SIG-M5 treated with dmso at 0.1 percent for 504 hours (cell line): ENCODE measurements at regions not wholly inside any gene's neighbourhood (a gene's known extent, or its start where the extent isn't known, plus 50 kb on each side); places are given as distances from the start of the nearest gene placed in this dataset.
"Not testable (repeated sequence)": the region's sequence is repeated elsewhere in the genome, so short reads cannot be mapped to it uniquely, and the experiment has no call there.

ENCODE experiments used
- DNase-seq: peaks from one replicate; lab custom pipeline; 2025; ENCODE audit not compliant: unreplicated experiment; lab: John Stamatoyannopoulos, UW

GRCh38 chr7:87007038-87007437, 52.4 kb downstream of the ELAPOR2 start:
- no peak for DNase-seq

DNA sequence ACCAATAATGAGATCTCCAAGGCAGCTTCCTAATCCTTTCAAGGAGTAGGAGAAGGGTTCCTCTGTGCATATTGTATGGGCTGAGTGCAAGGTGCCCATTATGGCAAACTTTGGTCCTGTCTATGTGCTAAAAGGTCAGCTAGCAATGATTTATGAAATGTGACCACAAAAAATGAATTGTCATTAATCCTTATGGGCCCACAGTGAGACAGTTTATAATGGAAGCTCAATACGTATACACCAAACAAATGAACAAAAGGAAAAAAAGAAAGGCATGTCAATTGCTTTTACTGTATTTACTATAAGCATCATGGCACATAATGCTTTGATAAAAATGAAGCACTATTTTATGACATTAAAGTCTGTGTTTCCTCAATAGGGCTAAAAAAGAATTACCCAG, 54.5 kb downstream of the ELAPOR2 start:
- DNase-seq = no peak

DNA sequence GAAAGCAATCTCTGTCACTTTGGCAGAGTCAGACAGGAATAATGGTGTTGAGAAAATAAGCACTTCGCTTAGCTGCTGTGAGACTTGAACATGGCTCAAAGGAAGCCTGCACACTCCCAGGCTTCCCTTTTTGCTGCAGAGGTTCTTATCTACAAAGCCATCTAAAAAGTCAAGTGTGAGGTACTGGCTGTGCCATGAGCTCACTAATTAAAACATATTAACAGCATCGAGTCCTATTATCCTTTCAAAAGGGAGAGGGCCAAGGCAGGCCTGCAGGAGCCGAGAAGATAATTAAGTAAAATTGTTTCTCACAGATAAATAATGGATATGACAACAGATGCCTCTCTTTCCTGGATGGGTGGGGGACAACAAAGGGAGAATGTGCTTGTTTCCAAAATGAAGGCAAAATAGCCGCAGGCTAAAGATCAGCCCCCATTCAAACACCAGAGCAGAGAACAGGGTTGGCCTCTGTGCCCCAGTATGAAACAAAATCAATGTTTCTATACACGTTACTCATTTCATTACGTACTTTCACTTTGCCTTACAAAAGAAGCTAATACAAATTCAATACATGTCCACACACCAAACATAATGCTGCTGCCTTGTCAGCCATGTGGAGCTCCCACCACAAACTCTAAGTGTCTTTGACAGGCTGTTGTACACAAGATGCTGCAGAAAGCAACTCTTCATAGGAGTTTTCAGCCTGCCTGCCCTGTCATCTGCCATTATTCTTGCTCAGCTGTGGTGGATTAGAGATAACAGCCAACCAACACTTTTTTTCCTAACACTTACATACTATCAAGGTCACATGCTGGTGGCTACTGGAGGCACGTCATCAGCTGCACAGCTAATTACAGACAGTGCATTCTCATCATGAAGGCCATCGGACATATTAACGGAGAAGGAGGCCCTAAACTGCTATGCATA, 55.3 kb downstream of the ELAPOR2 start:
- DNase-seq = no peak

DNA sequence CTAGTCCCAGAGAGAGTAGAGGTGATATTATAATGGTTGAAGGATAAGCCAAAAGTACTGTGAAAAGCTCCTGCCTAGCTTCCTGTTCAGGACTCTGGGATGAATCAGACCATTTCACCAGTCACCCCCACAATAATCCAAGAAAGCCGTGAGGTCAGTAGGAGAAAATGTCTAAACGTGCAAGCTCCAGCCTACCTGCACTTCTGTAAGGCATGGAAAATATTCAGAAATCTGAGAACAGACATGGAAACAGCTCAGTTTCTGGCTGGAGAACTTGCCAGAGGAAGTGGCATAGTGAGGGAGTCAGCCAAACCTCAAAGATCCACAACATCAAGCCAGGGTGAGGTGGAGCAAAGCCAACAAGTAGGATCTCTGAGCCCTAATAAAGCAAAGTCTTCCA, 58.2 kb downstream of the ELAPOR2 start:
- DNase-seq = no peak

GRCh38 chr7:87000344-87000743, 59.1 kb downstream of the ELAPOR2 start:
- DNase-seq = no peak

GRCh38 chr7:86999750-87000149, 59.7 kb downstream of the ELAPOR2 start:
- DNase-seq = no peak

- no peak for DNase-seq
These were observed 63.6 kb downstream of the ELAPOR2 start for GRCh38 chr7:86995814-86996213.

DNA sequence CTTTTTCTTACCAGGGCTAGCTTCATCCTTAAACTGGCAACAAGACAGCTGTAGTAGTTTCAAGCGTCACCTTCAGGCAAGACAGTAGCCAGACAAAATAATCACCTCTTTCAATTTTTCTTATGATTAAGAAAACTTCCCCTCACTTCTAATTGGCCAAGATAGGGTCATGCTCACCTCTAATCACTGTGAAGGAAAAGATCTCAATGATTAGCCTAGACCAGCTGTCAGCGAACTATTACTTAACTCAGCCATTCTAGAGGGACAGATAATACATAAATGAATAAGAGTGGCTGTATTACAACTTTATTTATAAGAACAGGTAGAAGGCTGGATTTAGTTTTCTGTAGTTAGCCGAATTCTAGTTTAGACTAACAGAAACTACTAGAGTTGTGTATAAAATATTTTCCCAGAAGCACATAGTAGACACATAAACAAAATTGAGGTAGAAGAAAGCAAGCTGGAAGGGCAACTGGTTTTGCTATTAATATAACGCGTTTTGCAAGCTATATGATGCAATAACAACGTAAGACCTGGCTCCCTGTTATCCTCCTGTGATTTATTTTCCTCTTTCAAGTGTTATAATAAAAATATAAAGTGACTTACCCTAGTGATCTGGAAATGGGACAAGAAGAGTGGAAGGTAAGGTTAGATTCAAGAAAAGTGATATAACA, 64.3 kb downstream of the ELAPOR2 start:
- no peak for DNase-seq

- no peak for DNase-seq
These were observed 67.7 kb downstream of the ELAPOR2 start for GRCh38 chr7:86991771-86992191.

GRCh38 chr7:86991093-86991769, 68.2 kb downstream of the ELAPOR2 start:
- DNase-seq = no peak

DNA sequence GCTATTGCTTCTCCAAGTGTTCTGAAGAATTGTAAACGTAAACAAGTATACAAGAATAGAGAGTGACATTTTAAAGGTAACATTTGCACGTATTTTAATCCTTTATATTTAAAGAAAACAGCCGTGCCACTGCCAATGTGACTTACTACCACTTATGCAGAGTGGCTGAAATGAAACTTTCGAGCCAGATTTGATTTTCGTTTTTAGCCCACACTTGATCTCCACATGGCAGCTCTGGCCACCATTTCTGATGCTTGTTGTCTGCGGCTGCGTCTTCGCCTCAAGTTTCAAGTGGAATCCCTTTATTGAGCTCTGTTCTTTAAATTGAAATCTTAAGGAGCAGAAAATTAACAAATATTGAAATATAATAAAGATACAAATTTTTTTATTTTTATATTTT, 70.0 kb downstream of the ELAPOR2 start:
- no peak for DNase-seq

DNA sequence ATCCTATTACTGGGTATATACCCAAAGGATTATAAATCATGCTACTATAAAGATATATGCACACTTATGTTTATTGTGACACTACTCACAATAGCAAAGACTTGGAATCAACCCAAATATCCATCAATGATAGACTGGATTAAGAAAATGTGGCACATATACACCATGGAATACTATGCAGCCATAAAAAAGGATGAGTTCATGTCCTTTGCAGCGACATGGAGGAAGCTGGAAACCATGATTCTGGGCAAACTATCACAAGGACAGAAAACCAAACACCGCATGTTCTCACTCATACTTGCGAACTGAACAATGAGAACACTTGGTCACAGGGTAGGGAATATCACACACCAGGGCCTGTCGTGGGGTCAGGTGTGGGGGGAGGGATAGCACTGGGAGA, 71.6 kb downstream of the ELAPOR2 start:
- not testable (repeated sequence) for DNase-seq

- DNase-seq = not testable (repeated sequence)
These were observed 72.1 kb downstream of the ELAPOR2 start for GRCh38 chr7:86987358-86987757.

DNA sequence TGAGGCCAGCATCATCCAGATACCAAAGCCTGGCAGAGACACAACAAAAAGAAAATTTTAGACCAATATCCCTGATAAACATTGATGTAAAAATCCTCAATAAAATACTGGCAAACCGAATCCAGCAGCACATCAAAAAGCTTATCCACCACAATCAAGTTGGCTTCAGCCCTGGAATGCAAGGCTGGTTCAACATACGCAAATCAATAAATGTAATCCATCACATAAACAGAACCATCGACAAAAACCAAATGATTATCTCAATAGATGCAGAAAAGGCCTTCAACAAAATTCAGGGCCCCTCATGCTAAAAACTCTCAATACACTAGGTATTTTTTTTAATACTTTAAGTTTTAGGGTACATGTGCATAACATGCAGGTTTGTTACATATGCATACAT, 74.1 kb downstream of the ELAPOR2 start:
- not testable (repeated sequence) for DNase-seq

DNA sequence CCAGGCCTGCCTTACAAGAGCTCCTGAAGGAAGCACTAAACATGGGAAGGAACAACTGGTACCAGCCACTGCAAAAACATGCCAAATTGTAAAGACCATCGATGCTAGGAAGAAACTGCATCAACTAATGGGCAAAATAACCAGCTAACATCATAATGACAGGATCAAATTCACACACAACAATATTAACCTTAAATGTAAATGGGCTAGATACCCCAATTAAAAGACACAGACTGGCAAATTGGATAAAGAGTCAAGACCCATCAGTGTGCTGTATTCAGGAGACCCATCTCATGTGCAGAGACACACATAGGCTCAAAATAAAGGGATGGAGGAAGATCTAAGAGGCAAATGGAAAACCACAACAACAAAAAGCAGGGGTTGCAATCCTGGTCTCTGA, 75.8 kb downstream of the ELAPOR2 start:
- DNase-seq = not testable (repeated sequence)

DNA sequence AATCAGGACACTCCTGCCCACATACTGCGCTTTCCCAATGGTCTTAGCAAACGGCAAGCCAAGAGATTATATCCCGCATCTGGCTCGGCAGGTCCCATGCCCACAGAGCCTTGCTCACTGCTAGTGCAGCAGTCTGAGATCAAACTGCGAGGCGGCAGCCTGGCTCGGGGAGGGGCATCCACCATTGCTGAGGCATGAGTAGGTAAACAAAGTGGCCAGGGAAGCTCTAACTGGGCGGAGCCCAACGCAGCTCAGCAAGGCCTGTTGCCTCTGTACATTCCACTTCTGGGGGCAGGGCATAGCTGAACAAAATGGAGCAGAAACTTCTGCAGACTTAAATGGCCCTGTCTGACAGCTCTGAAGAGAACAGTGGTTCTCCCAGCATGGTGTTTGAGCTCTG, 77.5 kb downstream of the ELAPOR2 start:
- DNase-seq = not testable (repeated sequence)

DNA sequence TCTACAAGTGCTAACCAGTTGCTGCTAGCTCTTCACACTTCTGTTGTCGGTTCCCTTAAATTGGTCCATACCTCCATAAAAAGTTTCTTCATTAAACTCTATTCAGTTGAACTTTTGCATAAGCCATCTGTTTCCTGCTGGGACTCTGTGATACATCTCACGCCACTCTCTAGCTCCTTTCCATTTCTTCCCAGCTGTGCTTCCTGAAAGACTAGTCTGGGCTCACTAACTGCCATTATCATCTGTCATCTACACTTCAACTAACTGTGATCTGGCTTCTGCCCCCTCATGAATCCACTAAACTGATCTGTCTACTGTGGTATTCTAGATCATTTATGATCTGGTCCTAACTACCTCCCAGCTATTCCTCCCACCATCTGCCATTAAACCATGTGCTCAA, 78.3 kb downstream of the ELAPOR2 start:
- DNase-seq = no peak

GRCh38 chr7:86980223-86980622, 79.2 kb downstream of the ELAPOR2 start:
- no peak for DNase-seq

DNA sequence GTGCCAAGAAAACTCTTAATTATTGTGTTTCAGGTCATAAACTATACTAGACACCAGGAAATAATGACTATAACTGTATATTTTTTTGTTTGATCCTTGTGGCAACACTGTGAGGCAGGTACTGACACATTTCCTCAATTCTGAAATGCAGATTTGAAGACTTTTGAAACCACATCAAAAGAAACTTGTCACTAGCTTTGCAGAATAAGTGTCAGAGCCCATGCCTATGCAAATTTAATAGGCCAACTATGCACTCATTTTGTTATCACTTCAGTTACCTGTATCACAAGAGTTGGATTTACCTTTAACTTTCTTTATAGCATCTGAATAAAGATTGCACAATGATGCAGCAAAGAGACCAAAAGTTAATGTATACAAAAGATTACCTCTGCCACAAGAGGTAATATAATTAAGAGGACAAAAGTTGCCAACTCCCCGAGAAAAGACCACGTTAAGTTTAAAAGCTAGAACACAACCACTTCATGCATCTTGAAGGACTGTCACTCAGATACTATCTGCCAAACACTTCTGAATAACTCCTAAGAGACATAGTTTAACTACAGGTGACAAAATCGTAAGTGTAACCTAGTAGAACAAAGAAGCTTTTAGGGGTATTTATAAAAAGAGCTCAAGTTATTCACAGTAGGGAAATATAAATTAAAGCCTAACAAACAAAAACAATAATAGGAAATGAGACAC, 80.5 kb downstream of the ELAPOR2 start:
- no peak for DNase-seq

- no peak for DNase-seq
These were observed 82.5 kb downstream of the ELAPOR2 start for GRCh38 chr7:86976958-86977357.

- DNase-seq = no peak
These were observed 83.5 kb downstream of the ELAPOR2 start for GRCh38 chr7:86975914-86976313.
